HEK293 (cell line): ENCODE measurements at regions not wholly inside any gene's neighbourhood (a gene's known extent, or its start where the extent isn't known, plus 50 kb on each side); places are given as distances from the start of the nearest gene placed in this dataset.
A peak's percentile ranks its signal among the peaks of the same experiment; 100 is the strongest.

Source experiments
- CTCF ChIA-PET: fragments of 350-600 bp; formaldehyde crosslinking; extraction: SDS; loops from one replicate; lab custom pipeline; 2021; ENCODE audit warnings: antibody characterized with exemption; lab: Yijun Ruan, JAX
- POLR2A ChIA-PET: fragments of 300-600 bp; formaldehyde crosslinking; extraction: SDS; loops from one replicate; lab custom pipeline; 2020; ENCODE audit warnings: antibody characterized with exemption, inconsistent platforms; lab: Yijun Ruan, JAX
- H3K27ac ChIP-seq: fragments of 200-500 bp; sonication (Bioruptor generic); 2 replicates; pipeline ENCODE4 v1.5.1; 2014; ENCODE audit warnings: low read depth, low read length, control low read depth, inconsistent platforms; ENCODE audit errors: extremely low read depth
- H3K36me3 ChIP-seq, 2 experiments: fragments of 200-500 bp in 1 of 2; sonication (Bioruptor generic) in 1 of 2; 1 replicate in 1 of 2; 2 replicates in 1 of 2; pipeline ENCODE4 v1.5.1; 2014 to 2017; ENCODE audit warnings: inconsistent platforms in 2 of 2, low read length in 2 of 2; ENCODE audit not compliant: control insufficient read depth in 2 of 2, insufficient read depth in 1 of 2
- H3K4me1 ChIP-seq: fragments of 200-500 bp; sonication (Bioruptor generic); 2 replicates; pipeline ENCODE4 v1.5.1; 2014; ENCODE audit warnings: mild to moderate bottlenecking, low read length, inconsistent platforms; ENCODE audit not compliant: control insufficient read depth, insufficient read depth
- H3K4me3 ChIP-seq: 2 replicates; pipeline ENCODE4 v1.5.1; 2011; ENCODE audit warnings: low read depth, mild to moderate bottlenecking, control low read depth, low read length, moderate library complexity
- H3K9me3 ChIP-seq: fragments of 200-500 bp; sonication (Bioruptor generic); 2 replicates; pipeline ENCODE4 v1.5.1; 2014; ENCODE audit warnings: low read depth, low read length, inconsistent platforms; ENCODE audit not compliant: control insufficient read depth, insufficient read depth
- GLI4 ChIP-seq: fragments of 450-650 bp; formaldehyde crosslinking; IDR thresholded peaks from 2 replicates; pipeline ENCODE4 v1.5.1; 2016; ENCODE audit warnings: missing biosample characterization, missing genetic modification characterization
- ZBTB26 ChIP-seq: fragments of 450-650 bp; formaldehyde crosslinking; optimal IDR thresholded peaks from 2 replicates; pipeline ENCODE3; 2016; ENCODE audit warnings: missing biosample characterization, mild to moderate bottlenecking, missing genetic modification characterization
- ZBTB8A ChIP-seq: fragments of 450-650 bp; formaldehyde crosslinking; IDR thresholded peaks from 2 replicates; pipeline ENCODE4 v1.5.1; 2016; ENCODE audit warnings: missing biosample characterization, missing genetic modification characterization
- ZFP3 ChIP-seq: fragments of 450-650 bp; formaldehyde crosslinking; IDR thresholded peaks from 2 replicates; pipeline ENCODE4 v1.5.1; 2016; ENCODE audit warnings: low read depth, missing biosample characterization, missing genetic modification characterization
- ZNF114 ChIP-seq: fragments of 450-650 bp; formaldehyde crosslinking; IDR thresholded peaks from 2 replicates; pipeline ENCODE4 v1.5.0; 2017; ENCODE audit warnings: missing biosample characterization, missing genetic modification characterization
- ZNF138 ChIP-seq: fragments of 450-650 bp; formaldehyde crosslinking; IDR thresholded peaks from 2 replicates; pipeline ENCODE4 v1.5.1; 2016; ENCODE audit warnings: missing biosample characterization, missing genetic modification characterization, borderline replicate concordance
- ZNF221 ChIP-seq: fragments of 450-650 bp; formaldehyde crosslinking; IDR thresholded peaks from 2 replicates; pipeline ENCODE4 v1.5.1; 2017; ENCODE audit warnings: missing biosample characterization, missing genetic modification characterization, borderline replicate concordance
- ZNF571 ChIP-seq: fragments of 450-650 bp; formaldehyde crosslinking; IDR thresholded peaks from 2 replicates; pipeline ENCODE4 v1.5.0; 2017; ENCODE audit warnings: missing biosample characterization, missing genetic modification characterization
- ZSCAN23 ChIP-seq: fragments of 450-650 bp; formaldehyde crosslinking; IDR thresholded peaks from 2 replicates; pipeline ENCODE4 v1.5.1; 2016; ENCODE audit warnings: missing biosample characterization, missing genetic modification characterization
- TF ChIP-seq, protein P1 (sequence below): fragments of 450-650 bp; formaldehyde crosslinking; IDR thresholded peaks from 2 replicates; pipeline ENCODE4 v1.5.1; 2016; ENCODE audit warnings: missing biosample characterization, missing genetic modification characterization
- TF ChIP-seq, protein P2 (sequence below): fragments of 450-650 bp; formaldehyde crosslinking; IDR thresholded peaks from 2 replicates; pipeline ENCODE4 v1.5.1; 2016; ENCODE audit warnings: missing biosample characterization, missing genetic modification characterization, borderline replicate concordance
- TF ChIP-seq, protein P3 (sequence below): fragments of 450-650 bp; formaldehyde crosslinking; IDR thresholded peaks from 2 replicates; pipeline ENCODE4 v1.5.1; 2016; ENCODE audit warnings: missing biosample characterization, missing genetic modification characterization, borderline replicate concordance

- Histone ChIP-seq H3K27ac (no peak overlapping the region), H3K4me1 (no peaks in the 10 kb centered on the region), H3K9me3 (no peaks in the 10 kb centered on the region), H3K4me3 (no peak overlapping the region), H3K36me3 (no peaks in the 10 kb centered on the region)
- ChIA-PET POLR2A (no interaction called here), CTCF (no interaction called here)
- no peak for TF ChIP-seq ZBTB8A (tag by site-specific recombination)
- no peak for TF ChIP-seq ZBTB26 (tag by site-specific recombination)
- TF ChIP-seq, protein P1, sequence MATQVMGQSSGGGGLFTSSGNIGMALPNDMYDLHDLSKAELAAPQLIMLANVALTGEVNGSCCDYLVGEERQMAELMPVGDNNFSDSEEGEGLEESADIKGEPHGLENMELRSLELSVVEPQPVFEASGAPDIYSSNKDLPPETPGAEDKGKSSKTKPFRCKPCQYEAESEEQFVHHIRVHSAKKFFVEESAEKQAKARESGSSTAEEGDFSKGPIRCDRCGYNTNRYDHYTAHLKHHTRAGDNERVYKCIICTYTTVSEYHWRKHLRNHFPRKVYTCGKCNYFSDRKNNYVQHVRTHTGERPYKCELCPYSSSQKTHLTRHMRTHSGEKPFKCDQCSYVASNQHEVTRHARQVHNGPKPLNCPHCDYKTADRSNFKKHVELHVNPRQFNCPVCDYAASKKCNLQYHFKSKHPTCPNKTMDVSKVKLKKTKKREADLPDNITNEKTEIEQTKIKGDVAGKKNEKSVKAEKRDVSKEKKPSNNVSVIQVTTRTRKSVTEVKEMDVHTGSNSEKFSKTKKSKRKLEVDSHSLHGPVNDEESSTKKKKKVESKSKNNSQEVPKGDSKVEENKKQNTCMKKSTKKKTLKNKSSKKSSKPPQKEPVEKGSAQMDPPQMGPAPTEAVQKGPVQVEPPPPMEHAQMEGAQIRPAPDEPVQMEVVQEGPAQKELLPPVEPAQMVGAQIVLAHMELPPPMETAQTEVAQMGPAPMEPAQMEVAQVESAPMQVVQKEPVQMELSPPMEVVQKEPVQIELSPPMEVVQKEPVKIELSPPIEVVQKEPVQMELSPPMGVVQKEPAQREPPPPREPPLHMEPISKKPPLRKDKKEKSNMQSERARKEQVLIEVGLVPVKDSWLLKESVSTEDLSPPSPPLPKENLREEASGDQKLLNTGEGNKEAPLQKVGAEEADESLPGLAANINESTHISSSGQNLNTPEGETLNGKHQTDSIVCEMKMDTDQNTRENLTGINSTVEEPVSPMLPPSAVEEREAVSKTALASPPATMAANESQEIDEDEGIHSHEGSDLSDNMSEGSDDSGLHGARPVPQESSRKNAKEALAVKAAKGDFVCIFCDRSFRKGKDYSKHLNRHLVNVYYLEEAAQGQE (tag by site-specific recombination) = peak; percentile 93
- TF ChIP-seq ZFP3 (tag by site-specific recombination) = no peak
These were observed 184.3 kb downstream of the NAA11 start for GRCh38 chr4:79141530-79141929.

DNA sequence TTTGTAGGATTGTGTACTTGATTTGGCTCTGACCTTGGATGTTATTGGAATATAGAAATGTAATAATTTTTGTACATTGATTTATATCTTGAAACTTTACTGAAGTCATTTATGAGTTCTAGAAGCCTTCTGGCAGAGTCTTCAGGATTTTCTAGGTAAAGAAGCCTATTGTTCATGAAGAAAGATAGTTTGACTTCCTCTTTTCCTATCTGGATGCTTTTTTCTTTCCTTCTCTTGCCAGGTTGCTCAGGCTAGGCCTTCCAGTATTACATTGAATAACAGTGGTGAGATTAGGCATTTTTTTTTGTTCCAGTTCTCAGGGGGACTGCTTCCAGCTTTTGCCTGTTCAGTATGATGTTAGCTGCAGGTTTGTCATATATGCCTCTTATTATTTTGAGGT is 191.1 kb downstream of the NAA11 start:
- Histone ChIP-seq H3K4me1 (no peaks in the 10 kb centered on the region), H3K9me3 (no peaks in the 10 kb centered on the region), H3K4me3 (no peak overlapping the region)
- TF ChIP-seq, protein P1 (tag by site-specific recombination) = no peak
- no peak for TF ChIP-seq ZNF221
- TF ChIP-seq GLI4 (tag by site-specific recombination) = no peak
- TF ChIP-seq, protein P2, sequence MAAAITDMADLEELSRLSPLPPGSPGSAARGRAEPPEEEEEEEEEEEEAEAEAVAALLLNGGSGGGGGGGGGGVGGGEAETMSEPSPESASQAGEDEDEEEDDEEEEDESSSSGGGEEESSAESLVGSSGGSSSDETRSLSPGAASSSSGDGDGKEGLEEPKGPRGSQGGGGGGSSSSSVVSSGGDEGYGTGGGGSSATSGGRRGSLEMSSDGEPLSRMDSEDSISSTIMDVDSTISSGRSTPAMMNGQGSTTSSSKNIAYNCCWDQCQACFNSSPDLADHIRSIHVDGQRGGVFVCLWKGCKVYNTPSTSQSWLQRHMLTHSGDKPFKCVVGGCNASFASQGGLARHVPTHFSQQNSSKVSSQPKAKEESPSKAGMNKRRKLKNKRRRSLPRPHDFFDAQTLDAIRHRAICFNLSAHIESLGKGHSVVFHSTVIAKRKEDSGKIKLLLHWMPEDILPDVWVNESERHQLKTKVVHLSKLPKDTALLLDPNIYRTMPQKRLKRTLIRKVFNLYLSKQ (tag by site-specific recombination) = no peak
- no peak for TF ChIP-seq ZSCAN23 (tag by site-specific recombination)
- TF ChIP-seq, protein P3, sequence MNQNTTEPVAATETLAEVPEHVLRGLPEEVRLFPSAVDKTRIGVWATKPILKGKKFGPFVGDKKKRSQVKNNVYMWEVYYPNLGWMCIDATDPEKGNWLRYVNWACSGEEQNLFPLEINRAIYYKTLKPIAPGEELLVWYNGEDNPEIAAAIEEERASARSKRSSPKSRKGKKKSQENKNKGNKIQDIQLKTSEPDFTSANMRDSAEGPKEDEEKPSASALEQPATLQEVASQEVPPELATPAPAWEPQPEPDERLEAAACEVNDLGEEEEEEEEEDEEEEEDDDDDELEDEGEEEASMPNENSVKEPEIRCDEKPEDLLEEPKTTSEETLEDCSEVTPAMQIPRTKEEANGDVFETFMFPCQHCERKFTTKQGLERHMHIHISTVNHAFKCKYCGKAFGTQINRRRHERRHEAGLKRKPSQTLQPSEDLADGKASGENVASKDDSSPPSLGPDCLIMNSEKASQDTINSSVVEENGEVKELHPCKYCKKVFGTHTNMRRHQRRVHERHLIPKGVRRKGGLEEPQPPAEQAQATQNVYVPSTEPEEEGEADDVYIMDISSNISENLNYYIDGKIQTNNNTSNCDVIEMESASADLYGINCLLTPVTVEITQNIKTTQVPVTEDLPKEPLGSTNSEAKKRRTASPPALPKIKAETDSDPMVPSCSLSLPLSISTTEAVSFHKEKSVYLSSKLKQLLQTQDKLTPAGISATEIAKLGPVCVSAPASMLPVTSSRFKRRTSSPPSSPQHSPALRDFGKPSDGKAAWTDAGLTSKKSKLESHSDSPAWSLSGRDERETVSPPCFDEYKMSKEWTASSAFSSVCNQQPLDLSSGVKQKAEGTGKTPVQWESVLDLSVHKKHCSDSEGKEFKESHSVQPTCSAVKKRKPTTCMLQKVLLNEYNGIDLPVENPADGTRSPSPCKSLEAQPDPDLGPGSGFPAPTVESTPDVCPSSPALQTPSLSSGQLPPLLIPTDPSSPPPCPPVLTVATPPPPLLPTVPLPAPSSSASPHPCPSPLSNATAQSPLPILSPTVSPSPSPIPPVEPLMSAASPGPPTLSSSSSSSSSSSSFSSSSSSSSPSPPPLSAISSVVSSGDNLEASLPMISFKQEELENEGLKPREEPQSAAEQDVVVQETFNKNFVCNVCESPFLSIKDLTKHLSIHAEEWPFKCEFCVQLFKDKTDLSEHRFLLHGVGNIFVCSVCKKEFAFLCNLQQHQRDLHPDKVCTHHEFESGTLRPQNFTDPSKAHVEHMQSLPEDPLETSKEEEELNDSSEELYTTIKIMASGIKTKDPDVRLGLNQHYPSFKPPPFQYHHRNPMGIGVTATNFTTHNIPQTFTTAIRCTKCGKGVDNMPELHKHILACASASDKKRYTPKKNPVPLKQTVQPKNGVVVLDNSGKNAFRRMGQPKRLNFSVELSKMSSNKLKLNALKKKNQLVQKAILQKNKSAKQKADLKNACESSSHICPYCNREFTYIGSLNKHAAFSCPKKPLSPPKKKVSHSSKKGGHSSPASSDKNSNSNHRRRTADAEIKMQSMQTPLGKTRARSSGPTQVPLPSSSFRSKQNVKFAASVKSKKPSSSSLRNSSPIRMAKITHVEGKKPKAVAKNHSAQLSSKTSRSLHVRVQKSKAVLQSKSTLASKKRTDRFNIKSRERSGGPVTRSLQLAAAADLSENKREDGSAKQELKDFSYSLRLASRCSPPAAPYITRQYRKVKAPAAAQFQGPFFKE (tag by site-specific recombination) = no peak
- no peak for TF ChIP-seq ZNF114 (tag by site-specific recombination)
- TF ChIP-seq ZNF138 (tag by site-specific recombination) = no peak
- TF ChIP-seq ZNF571 (tag by site-specific recombination) = no peak
- TF ChIP-seq, all 188 proteins: peak for 0
- ChIA-PET POLR2A (no interaction called here), CTCF (no interaction called here)
- Histone ChIP-seq H3K27ac (no peak overlapping the region), H3K36me3 (no peaks in the 10 kb centered on the region)
